ENCODE measurements at regions not wholly inside any gene's neighbourhood (a gene's known extent, or its start where the extent isn't known, plus 50 kb on each side); places are given as distances from the start of the nearest gene placed in this dataset.

DNA sequence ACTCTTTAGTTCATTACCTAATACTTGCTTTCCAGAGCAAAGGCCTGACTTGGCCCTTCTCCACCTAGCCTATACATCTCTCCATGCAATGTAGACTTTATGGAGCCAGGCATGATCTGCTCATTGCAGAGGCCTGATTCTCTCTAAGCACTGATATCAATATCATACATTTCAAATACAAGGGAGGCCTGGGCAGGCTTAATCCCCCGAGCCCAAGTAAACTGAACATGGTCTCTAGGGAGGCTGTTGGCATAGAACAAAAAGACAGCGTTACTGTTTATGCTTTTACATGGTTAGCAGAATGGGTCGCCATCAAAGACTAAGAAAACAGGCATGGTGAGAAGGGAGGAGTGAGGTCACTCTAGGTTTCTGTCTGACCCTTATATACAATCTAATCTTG lies 695.1 kb downstream of the ZEB2 start:
- DNase-seq, result no peak

DNA sequence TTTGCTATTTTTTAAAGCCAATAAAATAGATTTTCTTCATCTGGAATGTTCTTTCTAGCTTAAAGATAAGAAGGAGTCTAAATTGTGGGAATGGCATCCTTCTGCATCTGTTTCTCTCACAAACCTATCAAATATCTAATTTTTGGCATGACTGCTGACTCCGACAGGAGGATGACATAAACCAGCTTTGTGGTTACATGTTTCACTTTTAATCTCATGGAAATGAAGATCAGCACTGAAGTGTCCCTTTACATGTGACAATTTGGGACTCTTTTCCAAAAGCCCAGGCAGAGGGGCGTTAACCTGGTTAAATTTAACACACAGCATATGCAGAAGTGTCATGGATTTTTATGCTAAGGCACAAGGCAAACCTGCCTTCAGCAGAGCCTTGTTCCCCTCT lies 694.7 kb downstream of the ARHGAP15 start:
- DNase-seq, result no peak

DNA sequence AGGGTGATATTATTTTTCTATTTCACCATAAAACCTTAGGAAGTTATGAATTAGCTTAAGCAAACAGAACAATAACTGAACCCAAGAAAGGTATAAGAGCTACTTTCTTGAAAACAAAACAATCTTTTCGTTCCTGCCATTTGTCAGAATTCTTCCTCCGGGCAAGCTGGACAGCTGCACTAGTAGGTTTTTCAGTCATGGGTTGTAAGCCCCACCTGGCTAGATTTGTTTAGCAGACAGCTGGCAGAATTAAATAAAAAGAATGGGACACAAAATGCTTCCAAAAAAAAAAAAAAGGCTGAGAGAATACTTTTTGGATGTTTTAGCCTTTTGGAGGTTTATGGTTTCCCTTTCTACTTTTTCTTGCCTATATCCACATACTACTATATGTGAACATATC lies 694.1 kb downstream of the ARHGAP15 start:
- DNase-seq, result no peak

DNA sequence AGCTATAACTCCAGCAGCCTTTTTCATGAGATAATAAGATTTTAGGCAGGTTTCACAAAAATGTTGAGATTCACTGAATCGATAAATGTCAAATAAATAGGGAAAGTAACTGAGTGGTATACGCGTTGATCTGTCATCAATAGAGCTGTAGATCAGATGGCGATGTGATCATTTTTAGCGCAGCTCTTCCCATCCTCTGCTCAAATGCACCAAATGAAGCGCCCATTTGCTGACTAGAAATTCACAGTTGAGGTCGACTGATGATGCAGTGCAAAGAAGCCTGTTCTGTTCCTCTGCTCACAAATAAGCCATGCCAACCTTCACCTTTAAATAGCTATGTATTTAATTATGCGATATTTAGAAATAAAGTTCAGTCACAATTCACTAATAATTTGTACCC lies 693.5 kb downstream of the ARHGAP15 start:
- DNase-seq, result no peak

DNA sequence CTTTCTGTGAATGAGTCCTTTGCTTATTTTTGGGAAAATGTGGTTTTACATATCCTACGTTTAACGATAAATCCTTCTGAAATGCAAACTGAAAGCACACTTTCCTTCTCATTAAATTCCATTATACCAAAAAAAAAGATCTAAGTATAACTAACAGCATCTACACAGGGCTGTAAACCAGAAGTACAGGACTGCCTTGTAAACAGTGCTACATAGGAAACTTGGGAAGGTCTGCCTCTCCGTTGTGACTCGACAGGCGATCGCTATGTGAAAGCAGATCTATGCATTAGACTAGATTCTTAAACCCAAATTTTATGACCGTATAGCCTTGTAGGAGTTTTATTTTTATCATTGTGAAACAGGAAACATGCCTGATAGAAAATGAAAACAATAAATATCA lies 690.5 kb downstream of the ARHGAP15 start:
- DNase-seq, result no peak

DNA sequence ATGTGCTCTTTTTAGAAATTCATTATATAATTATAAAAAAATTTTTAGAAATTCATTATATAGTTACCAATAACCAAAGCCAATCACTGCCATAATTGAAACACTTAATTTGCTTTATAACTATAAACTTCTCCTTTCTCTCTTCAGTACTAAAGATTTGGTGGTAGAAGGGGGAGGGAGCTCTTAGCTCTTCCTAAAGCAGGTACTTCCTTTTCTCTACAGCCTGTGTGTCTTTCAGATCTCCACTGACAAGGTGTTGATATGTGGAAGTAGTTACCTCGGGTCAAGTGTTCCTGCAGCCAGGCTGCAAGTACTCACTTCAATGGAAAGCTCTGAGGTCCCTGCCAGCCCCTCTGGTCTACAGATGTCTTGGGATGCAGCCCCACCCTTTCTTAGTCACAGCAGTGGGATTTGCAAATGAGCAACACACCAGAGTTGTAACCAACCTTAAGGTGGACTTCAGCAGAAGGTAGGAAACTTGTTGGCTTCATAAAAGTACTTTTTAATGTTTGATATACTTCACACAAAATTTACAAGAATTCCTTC lies 690.0 kb downstream of the ARHGAP15 start:
- DNase-seq, result no peak

Measured in amygdala (tissue), 56 donors.